H1 (cell line): ENCODE measurements at regions not wholly inside any gene's neighbourhood (a gene's known extent, or its start where the extent isn't known, plus 50 kb on each side); places are given as distances from the start of the nearest gene placed in this dataset.

Source experiments
- CTCF ChIA-PET: fragments of 300-600 bp; sonication (Branson Sonifier 250); formaldehyde crosslinking; loops from one replicate; lab custom pipeline; 2021; ENCODE audit not compliant: partially characterized antibody; lab: Charles Lee
- POLR2A ChIA-PET: fragments of 300-600 bp; sonication (Branson Sonifier 250); formaldehyde crosslinking; loops from one replicate; lab custom pipeline; 2021; ENCODE audit warnings: inconsistent platforms; ENCODE audit not compliant: partially characterized antibody; lab: Charles Lee
- DNase-seq, 2 experiments: peaks; one replicate each; pipeline versions ENCODE4 v3.0.0 to v3.0.0-alpha.2; 2010 to 2022; ENCODE audit warnings: low spot score in 2 of 2, low read depth in 1 of 2, mixed read lengths in 1 of 2
- FAIRE-seq: peaks from 2 replicates; lab custom pipeline; 2011; peaks lifted over from hg19 to GRCh38; lab: Jason Lieb, UNC
- H2AFZ ChIP-seq: 2 replicates; pipeline ENCODE4 v1.8.1; 2012; ENCODE audit warnings: low read length, inconsistent platforms
- H2AK5ac ChIP-seq: 2 replicates; pipeline ENCODE4 v1.6.1; 2013; ENCODE audit warnings: low read depth, low read length
- H2BK120ac ChIP-seq: replicated peaks from 2 replicates; pipeline ENCODE3; 2013; ENCODE audit warnings: low read depth, low read length, inconsistent platforms
- H2BK12ac ChIP-seq: 2 replicates; pipeline ENCODE4 v1.6.1; 2013; ENCODE audit warnings: low read depth, low read length
- H2BK15ac ChIP-seq: 2 replicates; pipeline ENCODE4 v1.6.1; 2013; ENCODE audit warnings: low read length
- H2BK20ac ChIP-seq: 2 replicates; pipeline ENCODE4 v1.6.1; 2013; ENCODE audit warnings: low read length
- H2BK5ac ChIP-seq: 2 replicates; pipeline ENCODE4 v1.6.1; 2013; ENCODE audit warnings: low read depth, low read length
- H3K14ac ChIP-seq: 2 replicates; pipeline ENCODE4 v1.6.1; 2013; ENCODE audit warnings: inconsistent platforms; ENCODE audit not compliant: insufficient read length
- H3K18ac ChIP-seq: 2 replicates; pipeline ENCODE4 v1.6.1; 2013; ENCODE audit warnings: low read length; ENCODE audit errors: extremely low read depth
- H3K23ac ChIP-seq: 2 replicates; pipeline ENCODE4 v1.6.1; 2013; ENCODE audit warnings: inconsistent platforms; ENCODE audit not compliant: insufficient read length
- H3K23me2 ChIP-seq: 2 replicates; pipeline ENCODE4 v1.6.1; 2013; ENCODE audit warnings: low read depth, low read length
- H3K27ac ChIP-seq: 2 replicates; pipeline ENCODE4 v1.6.1; 2011; ENCODE audit warnings: low read depth, low read length, inconsistent platforms
- H3K27me3 ChIP-seq, 4 experiments: replicated peaks in 1 of 4; 1 replicate in 1 of 4; 2 replicates in 3 of 4; pipeline versions ENCODE4 v1.6.1 to v1.8.1; 2011 to 2013; ENCODE audit warnings: low read length in 3 of 4, mild to moderate bottlenecking in 3 of 4, inconsistent platforms in 2 of 4, mixed read lengths in 2 of 4, moderate library complexity in 1 of 4; ENCODE audit not compliant: control insufficient read depth in 3 of 4, insufficient read depth in 3 of 4; ENCODE audit errors: extremely low read depth in 1 of 4
- H3K36me3 ChIP-seq, 4 experiments: 2 replicates each; pipeline versions ENCODE4 v1.6.1 to v1.8.1; 2011 to 2013; ENCODE audit warnings: mild to moderate bottlenecking in 4 of 4, low read length in 3 of 4, moderate library complexity in 2 of 4, control low read depth in 1 of 4, inconsistent platforms in 1 of 4; ENCODE audit not compliant: insufficient read depth in 4 of 4, control insufficient read depth in 2 of 4
- H3K4ac ChIP-seq: replicated peaks from 2 replicates; pipeline ENCODE3; 2013; ENCODE audit warnings: low read length, low read depth, mixed read lengths, inconsistent platforms; ENCODE audit not compliant: insufficient read length
- H3K4me1 ChIP-seq, 4 experiments: replicated peaks in 1 of 4; 1 replicate in 1 of 4; 2 replicates in 3 of 4; pipeline versions ENCODE4 v1.6.1 to v1.8.1; 2011 to 2013; ENCODE audit warnings: low read length in 3 of 4, inconsistent platforms in 2 of 4, mixed read lengths in 1 of 4; ENCODE audit not compliant: insufficient read depth in 4 of 4, control insufficient read depth in 3 of 4
- H3K4me2 ChIP-seq, 2 experiments: 2 replicates each; pipeline versions ENCODE4 v1.6.1 to v1.8.1; 2011 to 2013; ENCODE audit warnings: low read depth in 2 of 2, low read length in 2 of 2, control low read depth in 1 of 2, inconsistent platforms in 1 of 2, mild to moderate bottlenecking in 1 of 2; ENCODE audit not compliant: insufficient read depth in 1 of 2
- H3K4me3 ChIP-seq, 4 experiments: fragments of 200-600, 300-600 bp in 1 of 4; sonication (generic), shearing (Covaris generic), sonication (Bioruptor Twin) in 1 of 4; 2 replicates each; pipeline versions ENCODE4 v1.5.1 to v1.8.1; 2011 to 2016; ENCODE audit warnings: low read length in 4 of 4, low read depth in 3 of 4, control low read depth in 2 of 4, inconsistent platforms in 2 of 4, mild to moderate bottlenecking in 2 of 4, mixed read lengths in 1 of 4, moderate library complexity in 1 of 4; ENCODE audit not compliant: insufficient read depth in 2 of 4; ENCODE audit errors: extremely low read depth in 1 of 4
- H3K56ac ChIP-seq: replicated peaks from 2 replicates; pipeline ENCODE3; 2013; ENCODE audit warnings: low read depth, mild to moderate bottlenecking, mixed read lengths, low read length, inconsistent platforms; ENCODE audit not compliant: insufficient read length
- H3K79me1 ChIP-seq: 2 replicates; pipeline ENCODE4 v1.6.1; 2013; ENCODE audit warnings: low read depth, low read length, control low read depth
- H3K79me2 ChIP-seq, 2 experiments: 2 replicates each; pipeline versions ENCODE4 v1.6.1 to v1.8.1; 2012 to 2013; ENCODE audit warnings: low read length in 2 of 2, mild to moderate bottlenecking in 2 of 2, inconsistent platforms in 1 of 2; ENCODE audit not compliant: insufficient read depth in 2 of 2, control insufficient read depth in 1 of 2
- H3K9ac ChIP-seq, 4 experiments: replicated peaks in 1 of 4; 1 replicate in 1 of 4; 2 replicates in 3 of 4; pipeline versions ENCODE4 v1.6.1 to v1.8.1; 2011 to 2013; ENCODE audit warnings: low read depth in 3 of 4, low read length in 3 of 4, control low read depth in 2 of 4, mild to moderate bottlenecking in 2 of 4, moderate library complexity in 2 of 4, inconsistent platforms in 1 of 4; ENCODE audit errors: extremely low read depth in 1 of 4
- H3K9me3 ChIP-seq, 2 experiments: 2 replicates each; pipeline versions ENCODE4 v1.6.1 to v1.8.1; 2012 to 2013; ENCODE audit warnings: mild to moderate bottlenecking in 2 of 2, moderate library complexity in 2 of 2, control low read depth in 1 of 2, inconsistent platforms in 1 of 2, low read depth in 1 of 2, low read length in 1 of 2, mixed read lengths in 1 of 2; ENCODE audit not compliant: insufficient read depth in 2 of 2
- H4K20me1 ChIP-seq, 2 experiments: replicated peaks in 1 of 2; 2 replicates each; pipeline versions ENCODE3 to v1.8.1; 2011 to 2013; ENCODE audit warnings: inconsistent platforms in 2 of 2, low read length in 2 of 2, mild to moderate bottlenecking in 1 of 2; ENCODE audit not compliant: insufficient read depth in 2 of 2, control insufficient read depth in 1 of 2
- H4K5ac ChIP-seq: 2 replicates; pipeline ENCODE4 v1.6.1; 2013; ENCODE audit warnings: low read length, low read depth, mixed read lengths, inconsistent platforms; ENCODE audit not compliant: insufficient read length
- H4K8ac ChIP-seq: 2 replicates; pipeline ENCODE4 v1.8.0; 2013; ENCODE audit warnings: mild to moderate bottlenecking, moderate library complexity, low read length, inconsistent platforms; ENCODE audit not compliant: insufficient read depth; ENCODE audit errors: extremely low read depth
- H4K91ac ChIP-seq: replicated peaks from 2 replicates; pipeline ENCODE3; 2013; ENCODE audit warnings: low read length, mixed read lengths, inconsistent platforms; ENCODE audit not compliant: insufficient read length
- ASH2L ChIP-seq: fragments of 200-600, 300-600 bp; sonication (generic); IDR thresholded peaks from one replicate; pipeline ENCODE4 v1.7.1; 2017; ENCODE audit warnings: low read length
- BACH1 ChIP-seq: IDR thresholded peaks from 2 replicates; pipeline ENCODE4 v1.6.1; 2012; ENCODE audit warnings: low read length, improper control_type of control experiment
- CBX8 ChIP-seq: fragments of 300-800, 300-1000 bp; sonication (generic); IDR thresholded peaks from 2 replicates; pipeline ENCODE4 v1.7.1; 2016; ENCODE audit warnings: low read depth, low read length, borderline replicate concordance
- EGR1 ChIP-seq: IDR thresholded peaks from 2 replicates; pipeline ENCODE4 v1.6.1; 2011; ENCODE audit warnings: low read depth, low read length, borderline replicate concordance
- EZH2 ChIP-seq: fragments of 200-600 bp; sonication (generic); IDR thresholded peaks from 2 replicates; pipeline ENCODE4 v1.7.1; 2012; ENCODE audit warnings: low read depth, mild to moderate bottlenecking, moderate library complexity, low read length, inconsistent platforms; ENCODE audit not compliant: severe bottlenecking
- FOSL1 ChIP-seq: IDR thresholded peaks from 2 replicates; pipeline ENCODE4 v1.6.1; 2011; ENCODE audit warnings: mild to moderate bottlenecking, low read depth, low read length, moderate library complexity; ENCODE audit not compliant: insufficient read depth
- JUN ChIP-seq: IDR thresholded peaks from 2 replicates; pipeline ENCODE4 v1.6.1; 2011; ENCODE audit warnings: low read depth, mild to moderate bottlenecking, improper control_type of control experiment, low read length
- POU5F1 ChIP-seq: IDR thresholded peaks from 2 replicates; pipeline ENCODE4 v1.6.1; 2011; ENCODE audit warnings: low read depth, mild to moderate bottlenecking, low read length, moderate library complexity
- RAD21 ChIP-seq, 2 experiments: IDR thresholded peaks in 1 of 2; conservative IDR thresholded peaks in 1 of 2; 2 replicates each; pipeline ENCODE4 v1.6.1; 2011; ENCODE audit warnings: low read depth in 2 of 2, low read length in 2 of 2, improper control_type of control experiment in 1 of 2, inconsistent platforms in 1 of 2, mild to moderate bottlenecking in 1 of 2, moderate library complexity in 1 of 2
- SIN3A ChIP-seq, 2 experiments: IDR thresholded peaks in 1 of 2; conservative IDR thresholded peaks in 1 of 2; 2 replicates each; pipeline ENCODE4 v1.6.1; 2011 to 2012; ENCODE audit warnings: low read length in 2 of 2, improper control_type of control experiment in 1 of 2, low read depth in 1 of 2, mild to moderate bottlenecking in 1 of 2
- TAF7 ChIP-seq: optimal IDR thresholded peaks from 2 replicates; pipeline ENCODE3; 2011; ENCODE audit warnings: low read depth, mild to moderate bottlenecking, inconsistent platforms, low read length, moderate library complexity, borderline replicate concordance
- TBP ChIP-seq: IDR thresholded peaks from 2 replicates; pipeline ENCODE4 v1.6.1; 2011; ENCODE audit warnings: low read depth, low read length, improper control_type of control experiment
- TCF12 ChIP-seq: IDR thresholded peaks from 2 replicates; pipeline ENCODE4 v1.6.1; 2011; ENCODE audit warnings: low read depth, mild to moderate bottlenecking, low read length
- WGBS, 2 experiments: shearing (Covaris generic) in 1 of 2; methylation state at CpG; one replicate each; pipeline versions ENCODE4 v1.1.6 to v1.1.7; 2013 to 2015; ENCODE audit warnings: low lambda C conversion rate in 2 of 2, mixed read lengths in 2 of 2, inconsistent platforms in 1 of 2, low coverage in 1 of 2, missing lambda C conversion rate in 1 of 2; ENCODE audit not compliant: insufficient replicate concordance in 2 of 2, insufficient coverage in 1 of 2, insufficient read length in 1 of 2; ENCODE audit errors: extremely low coverage in 1 of 2, missing lambda C conversion rate in 1 of 2; 5-methylcytosine and 5-hydroxymethylcytosine counted together

DNA sequence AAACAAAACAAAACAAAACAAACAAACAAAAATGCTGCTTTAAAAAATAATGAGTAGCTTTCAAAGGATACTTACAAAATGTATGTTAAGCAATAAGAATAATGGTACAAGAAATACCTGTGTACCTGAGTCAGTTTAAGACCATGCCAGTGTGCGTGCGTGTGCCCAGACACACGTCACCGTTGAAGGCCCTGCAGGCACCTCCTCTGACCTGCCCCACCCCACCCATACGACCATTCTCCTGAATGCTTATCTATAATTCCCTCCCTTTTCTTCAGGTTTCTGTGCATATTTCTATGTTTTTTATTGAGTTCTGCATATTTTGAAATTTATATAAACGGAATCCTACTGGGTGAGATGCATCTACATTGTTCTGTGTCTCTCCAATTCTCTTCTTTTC is 374.2 kb upstream of the KLF6 start:
- CTCF ChIA-PET, result interaction anchor here (0.6 kb wide), 1 partner anchor 46 kb away, joined by 3 read pairs; no protein-coding TSS in a partner anchor
- no peaks in the 10 kb centered on the region for H3K9me3 ChIP-seq
- H3K4me1 ChIP-seq, result peaks cover 0 to 2% (median under 1%) of the 10 kb centered on the region in 4 experiments; a peak in 2 of 7 replicates

More for the DNA sequence above, 374.2 kb upstream of the KLF6 start:
- Histone ChIP-seq H3K4me3 (no peak overlapping the region), H3K79me2 (no peaks in the 10 kb centered on the region), H2BK12ac (no peak overlapping the region), H3K9ac (no peak overlapping the region), H3K27me3 (no peaks in the 10 kb centered on the region), H3K4me2 (no peak overlapping the region), H2BK20ac (no peak overlapping the region), H2BK120ac (no peak overlapping the region), H3K14ac (no peak overlapping the region), H4K8ac (no peak overlapping the region), H3K23ac (no peak overlapping the region), H3K56ac (no peak overlapping the region), H4K20me1 (no peaks in the 10 kb centered on the region), H2BK5ac (no peak overlapping the region), H3K79me1 (no peaks in the 10 kb centered on the region), H2AK5ac (no peak overlapping the region), H4K91ac (no peak overlapping the region), H2AFZ (no peak overlapping the region), H3K23me2 (no peaks in the 10 kb centered on the region), H3K4ac (no peak overlapping the region), H3K36me3 (no peaks in the 10 kb centered on the region), H4K5ac (no peak overlapping the region), H3K27ac (no peak overlapping the region), H2BK15ac (no peak overlapping the region), H3K18ac (no peak overlapping the region)
- POLR2A ChIA-PET, result no interaction called here
- FAIRE-seq, result no peak
- 96% methylated on average over 6 of the region's 6 CpGs; no CpG with 5 or more reads in 1 of the 2 experiments for WGBS, 2 experiments
- no peak for DNase-seq
- no peak for TF ChIP-seq EZH2
- TF ChIP-seq EGR1, result no peak
- no peak for TF ChIP-seq BACH1
- TF ChIP-seq JUN, result no peak
- no peak for TF ChIP-seq RAD21 (IDR thresholded peaks at IDR 0.05 in 1 of 2, conservative IDR thresholded peaks at IDR 0.05 in 1 of 2; ENCODE audit: low read depth in 2 of 2, low read length in 2 of 2)
- TF ChIP-seq TAF7, result no peak
- no peak for TF ChIP-seq POU5F1
- TF ChIP-seq ASH2L, result no peak
- no peak for TF ChIP-seq SIN3A (conservative IDR thresholded peaks at IDR 0.05 in 1 of 2, IDR thresholded peaks at IDR 0.05 in 1 of 2; ENCODE audit: low read depth in 1 of 2, low read length in 2 of 2)
- TF ChIP-seq TBP, result no peak
- TF ChIP-seq FOSL1, result no peak
- TF ChIP-seq CBX8, result no peak
- no peak for TF ChIP-seq TCF12
